ENCODE measurements at regions not wholly inside any gene's neighbourhood (a gene's known extent, or its start where the extent isn't known, plus 50 kb on each side); places are given as distances from the start of the nearest gene placed in this dataset.

DNA sequence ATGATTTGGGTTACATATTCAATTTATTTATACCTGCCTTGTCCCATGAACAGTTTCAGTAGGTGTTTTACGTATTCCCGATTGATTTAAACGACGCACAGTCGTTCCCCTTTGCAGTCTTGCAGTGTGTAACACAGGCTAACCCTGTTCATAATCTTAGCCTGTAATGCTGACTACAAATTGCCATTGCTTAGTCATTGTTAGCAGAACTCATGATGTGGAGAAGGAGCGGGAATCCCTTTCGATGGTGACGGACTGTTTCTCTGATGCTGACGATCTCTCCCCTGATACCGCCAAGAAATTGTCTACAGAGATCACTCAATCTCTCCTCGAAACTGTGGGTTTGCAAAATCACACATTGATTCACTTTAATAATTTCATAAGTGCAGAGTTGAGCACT is 93.2 kb downstream of the MRPL36 start:
- Histone ChIP-seq H3K4me3 (ENCODE audit: low read length) (no peak overlapping the region), H3K27ac (ENCODE audit: low read length) (no peak overlapping the region), H3K27me3 (ENCODE audit: control insufficient read depth, insufficient read depth, low read length) (no peaks in the 10 kb centered on the region), H3K4me1 (ENCODE audit: control insufficient read depth, insufficient read depth, low read length) (peaks cover 8% of the 10 kb centered on the region), H3K9me3 (ENCODE audit: control insufficient read depth, insufficient read depth, low read length) (no peaks in the 10 kb centered on the region), H3K36me3 (ENCODE audit: control insufficient read depth, insufficient read depth, low read length) (no peaks in the 10 kb centered on the region)
- DNase-seq (ENCODE audit: low read depth, low spot score): no peak
- no CpG with 5 or more reads among the region's 11 CpGs for WGBS (ENCODE audit: insufficient coverage, insufficient read length)

DNA sequence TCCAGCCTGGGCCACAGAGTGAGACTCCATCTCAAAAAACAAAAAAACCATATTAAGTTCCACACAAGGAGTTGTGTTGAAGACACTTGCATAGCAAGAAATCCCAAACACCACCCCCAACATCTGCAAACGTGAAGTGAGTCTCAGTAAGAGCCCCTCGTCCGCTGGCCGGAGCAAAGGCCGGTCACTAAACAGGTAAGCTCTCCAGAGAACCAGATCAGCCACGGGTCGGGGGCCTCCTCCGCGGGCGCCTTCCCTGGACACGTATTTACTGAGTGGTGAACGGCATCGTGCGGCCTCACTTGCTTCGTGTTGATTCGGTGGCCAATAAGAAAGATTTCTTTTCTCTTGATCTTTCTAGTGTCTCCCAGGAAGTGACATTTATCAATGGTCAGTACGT is 93.6 kb downstream of the MRPL36 start:
- Histone ChIP-seq H3K4me1 (ENCODE audit: control insufficient read depth, insufficient read depth, low read length) (peaks cover 8% of the 10 kb centered on the region), H3K27ac (ENCODE audit: low read length) (no peak overlapping the region), H3K4me3 (ENCODE audit: low read length) (no peak overlapping the region), H3K27me3 (ENCODE audit: control insufficient read depth, insufficient read depth, low read length) (no peaks in the 10 kb centered on the region), H3K9me3 (ENCODE audit: control insufficient read depth, insufficient read depth, low read length) (no peaks in the 10 kb centered on the region), H3K36me3 (ENCODE audit: control insufficient read depth, insufficient read depth, low read length) (no peaks in the 10 kb centered on the region)
- no peak for DNase-seq (ENCODE audit: low read depth, low spot score)
- no CpG with 5 or more reads among the region's 17 CpGs for WGBS (ENCODE audit: insufficient coverage, insufficient read length)

- no CpG with 5 or more reads among the region's 7 CpGs for WGBS (ENCODE audit: insufficient coverage, insufficient read length)
- DNase-seq (ENCODE audit: low read depth, low spot score): no peak
Observed at GRCh38 chr5:1704676-1705075, 95.0 kb downstream of the MRPL36 start.

GRCh38 chr5:1704266-1704665 is 95.4 kb downstream of the MRPL36 start:
- Histone ChIP-seq H3K9me3 (ENCODE audit: control insufficient read depth, insufficient read depth, low read length) (no peaks in the 10 kb centered on the region), H3K27me3 (ENCODE audit: control insufficient read depth, insufficient read depth, low read length) (no peaks in the 10 kb centered on the region), H3K27ac (ENCODE audit: low read length) (no peak overlapping the region), H3K4me1 (ENCODE audit: control insufficient read depth, insufficient read depth, low read length) (peaks cover 6% of the 10 kb centered on the region), H3K4me3 (ENCODE audit: low read length) (no peak overlapping the region), H3K36me3 (ENCODE audit: control insufficient read depth, insufficient read depth, low read length) (no peaks in the 10 kb centered on the region)
- no CpG with 5 or more reads among the region's 13 CpGs for WGBS (ENCODE audit: insufficient coverage, insufficient read length)
- no peak for DNase-seq (ENCODE audit: low read depth, low spot score)

More at GRCh38 chr5:1704676-1705075, 95.0 kb downstream of the MRPL36 start:
- Histone ChIP-seq H3K36me3 (ENCODE audit: control insufficient read depth, insufficient read depth, low read length) (no peaks in the 10 kb centered on the region), H3K4me1 (ENCODE audit: control insufficient read depth, insufficient read depth, low read length) (peaks cover 8% of the 10 kb centered on the region), H3K4me3 (ENCODE audit: low read length) (no peak overlapping the region), H3K27me3 (ENCODE audit: control insufficient read depth, insufficient read depth, low read length) (no peaks in the 10 kb centered on the region), H3K27ac (ENCODE audit: low read length) (no peak overlapping the region), H3K9me3 (ENCODE audit: control insufficient read depth, insufficient read depth, low read length) (no peaks in the 10 kb centered on the region)

- Histone ChIP-seq H3K9me3 (ENCODE audit: control insufficient read depth, insufficient read depth, low read length) (no peaks in the 10 kb centered on the region), H3K27me3 (ENCODE audit: control insufficient read depth, insufficient read depth, low read length) (no peaks in the 10 kb centered on the region), H3K4me1 (ENCODE audit: control insufficient read depth, insufficient read depth, low read length) (peaks cover 2% of the 10 kb centered on the region; the same call in 1 of the 2 replicates), H3K36me3 (ENCODE audit: control insufficient read depth, insufficient read depth, low read length) (no peaks in the 10 kb centered on the region), H3K4me3 (ENCODE audit: low read length) (no peak overlapping the region), H3K27ac (ENCODE audit: low read length) (no peak overlapping the region)
- no peak for DNase-seq (ENCODE audit: low read depth, low spot score)
- no CpG with 5 or more reads among the region's 21 CpGs for WGBS (ENCODE audit: insufficient coverage, insufficient read length)
Observed at GRCh38 chr5:1703352-1704050, 96.1 kb downstream of the MRPL36 start.

- H3K9me3 ChIP-seq (ENCODE audit: control insufficient read depth, insufficient read depth, low read length): no peaks in the 10 kb centered on the region
- DNase-seq (ENCODE audit: low read depth, low spot score): no peak
- no peak overlapping the region for H3K27ac ChIP-seq (ENCODE audit: low read length)
- peaks cover 2% of the 10 kb centered on the region; the same call in 1 of the 2 replicates for H3K4me1 ChIP-seq (ENCODE audit: control insufficient read depth, insufficient read depth, low read length)
- no peaks in the 10 kb centered on the region for H3K36me3 ChIP-seq (ENCODE audit: control insufficient read depth, insufficient read depth, low read length)
- no CpG with 5 or more reads among the region's 21 CpGs for WGBS (ENCODE audit: insufficient coverage, insufficient read length)
- H3K27me3 ChIP-seq (ENCODE audit: control insufficient read depth, insufficient read depth, low read length): no peaks in the 10 kb centered on the region
- H3K4me3 ChIP-seq (ENCODE audit: low read length): no peak overlapping the region
Observed at GRCh38 chr5:1702318-1702717, 97.3 kb downstream of the MRPL36 start.

GRCh38 chr5:1701884-1702283 is 97.8 kb downstream of the MRPL36 start:
- H3K4me3 ChIP-seq (ENCODE audit: low read length): no peak overlapping the region
- H3K27ac ChIP-seq (ENCODE audit: low read length): no peak overlapping the region
- WGBS (ENCODE audit: insufficient coverage, insufficient read length): no CpG with 5 or more reads among the region's 22 CpGs
- H3K4me1 ChIP-seq (ENCODE audit: control insufficient read depth, insufficient read depth, low read length): peaks cover 2% of the 10 kb centered on the region; the same call in 1 of the 2 replicates
- no peaks in the 10 kb centered on the region for H3K9me3 ChIP-seq (ENCODE audit: control insufficient read depth, insufficient read depth, low read length)
- no peaks in the 10 kb centered on the region for H3K27me3 ChIP-seq (ENCODE audit: control insufficient read depth, insufficient read depth, low read length)
- no peaks in the 10 kb centered on the region for H3K36me3 ChIP-seq (ENCODE audit: control insufficient read depth, insufficient read depth, low read length)
- no peak for DNase-seq (ENCODE audit: low read depth, low spot score)

DNA sequence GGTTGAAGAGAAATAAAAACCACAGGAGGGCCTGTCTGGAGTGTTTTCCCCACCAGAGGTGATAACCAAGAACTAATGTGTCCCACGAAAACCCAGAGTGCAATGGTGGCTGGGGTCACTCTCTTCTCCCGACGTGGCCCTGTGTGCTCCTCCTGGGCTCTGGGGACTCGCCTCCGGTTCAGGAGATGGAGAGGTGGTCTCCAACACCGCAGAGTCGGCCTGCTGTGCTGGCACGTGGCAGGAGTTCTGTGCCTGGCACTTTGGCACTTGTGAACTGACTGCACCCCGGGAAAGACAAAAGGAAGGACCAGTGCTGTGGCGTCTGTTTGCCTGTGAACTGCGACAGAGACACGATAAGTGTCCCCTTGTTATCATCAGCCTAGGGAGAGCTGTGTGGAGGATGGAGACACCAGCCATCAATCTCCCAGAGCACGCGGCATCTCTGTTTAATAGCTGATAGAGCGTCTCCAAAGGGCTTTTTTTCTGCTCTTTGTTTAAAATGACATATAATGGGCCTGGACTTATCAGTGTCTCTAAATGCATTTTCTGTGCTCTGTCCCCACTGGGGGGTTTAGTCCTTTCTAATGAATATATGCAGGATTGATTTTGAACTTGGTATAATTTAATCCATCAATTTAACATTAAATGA is 98.3 kb downstream of the MRPL36 start:
- Histone ChIP-seq H3K27me3 (ENCODE audit: control insufficient read depth, insufficient read depth, low read length) (no peaks in the 10 kb centered on the region), H3K4me3 (ENCODE audit: low read length) (no peak overlapping the region), H3K4me1 (ENCODE audit: control insufficient read depth, insufficient read depth, low read length) (peaks cover 2% of the 10 kb centered on the region; the same call in 1 of the 2 replicates), H3K27ac (ENCODE audit: low read length) (no peak overlapping the region), H3K36me3 (ENCODE audit: control insufficient read depth, insufficient read depth, low read length) (no peaks in the 10 kb centered on the region), H3K9me3 (ENCODE audit: control insufficient read depth, insufficient read depth, low read length) (no peaks in the 10 kb centered on the region)
- no CpG with 5 or more reads among the region's 15 CpGs for WGBS (ENCODE audit: insufficient coverage, insufficient read length)
- DNase-seq (ENCODE audit: low read depth, low spot score): no peak

DNA sequence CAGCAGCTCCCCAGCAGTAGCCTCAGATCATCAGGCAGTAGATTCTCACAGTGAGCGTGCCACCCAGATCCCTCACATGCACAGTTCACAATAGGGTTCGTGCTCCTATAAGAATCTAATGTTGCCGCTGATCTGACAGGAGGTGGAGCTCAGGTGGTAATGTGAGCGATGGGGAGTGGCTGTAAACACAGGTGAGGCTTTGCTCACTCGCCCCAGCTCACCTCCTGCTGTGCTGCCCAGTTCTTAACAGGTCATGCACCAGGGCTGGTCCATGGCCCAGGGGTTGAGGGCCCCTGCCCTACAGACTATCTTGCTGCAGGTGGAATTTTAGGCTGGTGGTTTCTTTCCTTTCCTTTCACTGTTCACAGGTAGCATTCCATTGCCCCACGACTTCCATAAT is 100.2 kb downstream of the MRPL36 start:
- no peak overlapping the region for H3K4me3 ChIP-seq (ENCODE audit: low read length)
- WGBS (ENCODE audit: insufficient coverage, insufficient read length): no CpG with 5 or more reads among the region's 6 CpGs
- no peak for DNase-seq (ENCODE audit: low read depth, low spot score)
- no peaks in the 10 kb centered on the region for H3K27me3 ChIP-seq (ENCODE audit: control insufficient read depth, insufficient read depth, low read length)
- peaks cover 2% of the 10 kb centered on the region; the same call in 1 of the 2 replicates for H3K4me1 ChIP-seq (ENCODE audit: control insufficient read depth, insufficient read depth, low read length)
- H3K9me3 ChIP-seq (ENCODE audit: control insufficient read depth, insufficient read depth, low read length): no peaks in the 10 kb centered on the region
- H3K27ac ChIP-seq (ENCODE audit: low read length): no peak overlapping the region
- H3K36me3 ChIP-seq (ENCODE audit: control insufficient read depth, insufficient read depth, low read length): no peaks in the 10 kb centered on the region

- no peak overlapping the region for H3K27ac ChIP-seq (ENCODE audit: low read length)
- WGBS (ENCODE audit: insufficient coverage, insufficient read length): no CpG with 5 or more reads among the region's 12 CpGs
Observed at GRCh38 chr5:1698589-1699316, 100.9 kb downstream of the MRPL36 start.

More at GRCh38 chr5:1698589-1699316, 100.9 kb downstream of the MRPL36 start:
- Histone ChIP-seq H3K36me3 (ENCODE audit: control insufficient read depth, insufficient read depth, low read length) (no peaks in the 10 kb centered on the region), H3K4me1 (ENCODE audit: control insufficient read depth, insufficient read depth, low read length) (peaks cover 2% of the 10 kb centered on the region; the same call in 1 of the 2 replicates), H3K27me3 (ENCODE audit: control insufficient read depth, insufficient read depth, low read length) (no peaks in the 10 kb centered on the region), H3K4me3 (ENCODE audit: low read length) (no peak overlapping the region), H3K9me3 (ENCODE audit: control insufficient read depth, insufficient read depth, low read length) (no peaks in the 10 kb centered on the region)
- DNase-seq (ENCODE audit: low read depth, low spot score): no peak

All from iPS DF 6.9 (cell line).